ENCODE measurements at regions not wholly inside any gene's neighbourhood (a gene's known extent, or its start where the extent isn't known, plus 50 kb on each side); places are given as distances from the start of the nearest gene placed in this dataset.
A peak's percentile ranks its signal among the peaks of the same experiment; 100 is the strongest.

DNA sequence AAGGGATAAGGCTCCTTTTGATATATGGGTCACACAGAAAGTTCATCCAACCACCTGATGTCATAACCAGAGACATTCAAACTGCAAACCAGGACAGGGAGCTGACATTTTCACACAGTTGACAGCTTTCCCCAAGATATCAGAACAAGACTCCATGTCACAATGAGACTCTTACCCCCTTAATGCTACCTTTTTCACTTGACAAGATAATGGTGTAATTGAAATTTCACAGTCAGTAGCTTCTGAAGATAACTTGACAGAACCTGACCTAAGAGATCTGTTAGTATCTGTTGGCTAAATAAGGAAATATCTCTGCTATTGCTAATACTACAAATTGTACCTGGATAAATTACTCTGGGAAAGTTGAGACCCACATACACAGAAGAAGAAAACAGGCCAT is 187.3 kb downstream of the C12orf50 start:
- DNase-seq (ENCODE audit: low read depth), result no peak

DNA sequence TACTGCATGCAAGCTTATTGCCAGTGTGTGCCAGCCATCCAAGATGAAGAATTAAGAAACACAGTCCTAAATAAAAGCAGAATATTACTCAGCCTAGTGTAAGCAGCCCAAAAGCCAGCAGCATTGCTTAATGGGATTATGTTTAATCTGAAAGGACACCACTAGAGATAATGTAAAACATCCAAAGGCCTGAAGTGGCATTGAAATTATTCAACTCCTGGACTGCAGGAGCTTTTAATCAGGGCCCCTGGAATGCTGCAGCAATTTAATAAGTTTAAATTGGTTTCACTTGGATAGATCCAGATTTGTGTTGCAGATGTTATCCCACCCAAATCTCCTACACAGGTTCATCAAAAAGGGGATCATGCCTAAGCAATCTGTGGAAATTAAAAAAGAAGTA is 193.0 kb downstream of the C12orf50 start:
- DNase-seq (ENCODE audit: low read depth), result no peak

DNA sequence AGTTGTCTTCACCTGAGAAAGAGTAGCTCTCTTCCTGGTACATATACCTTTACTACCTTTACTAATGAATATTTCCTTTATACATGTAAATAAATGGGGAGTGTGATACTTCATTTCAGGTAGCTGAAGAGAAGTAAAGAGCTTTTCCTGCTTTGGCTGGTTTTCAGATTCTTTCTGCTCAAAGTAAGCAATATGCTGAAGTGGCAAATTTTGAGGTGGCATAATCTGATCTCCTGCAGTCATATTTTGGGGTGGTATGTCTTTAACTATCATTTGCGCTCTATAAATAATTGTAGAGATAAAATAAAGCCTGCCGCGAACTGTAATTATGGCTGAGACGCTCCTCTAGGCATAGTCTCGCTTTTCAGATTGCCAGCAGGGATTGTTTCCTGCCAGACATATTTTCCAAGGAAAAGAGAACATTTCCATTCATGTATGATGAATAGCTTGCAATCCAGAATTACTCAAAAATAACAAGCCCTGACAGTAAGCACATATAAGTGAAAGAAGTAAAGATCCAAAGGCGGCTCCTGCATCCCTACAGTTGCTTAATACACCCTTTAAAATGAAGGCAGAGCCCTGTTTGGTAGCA is 200.7 kb downstream of the C12orf50 start:
- no peak for DNase-seq (ENCODE audit: low read depth)

DNA sequence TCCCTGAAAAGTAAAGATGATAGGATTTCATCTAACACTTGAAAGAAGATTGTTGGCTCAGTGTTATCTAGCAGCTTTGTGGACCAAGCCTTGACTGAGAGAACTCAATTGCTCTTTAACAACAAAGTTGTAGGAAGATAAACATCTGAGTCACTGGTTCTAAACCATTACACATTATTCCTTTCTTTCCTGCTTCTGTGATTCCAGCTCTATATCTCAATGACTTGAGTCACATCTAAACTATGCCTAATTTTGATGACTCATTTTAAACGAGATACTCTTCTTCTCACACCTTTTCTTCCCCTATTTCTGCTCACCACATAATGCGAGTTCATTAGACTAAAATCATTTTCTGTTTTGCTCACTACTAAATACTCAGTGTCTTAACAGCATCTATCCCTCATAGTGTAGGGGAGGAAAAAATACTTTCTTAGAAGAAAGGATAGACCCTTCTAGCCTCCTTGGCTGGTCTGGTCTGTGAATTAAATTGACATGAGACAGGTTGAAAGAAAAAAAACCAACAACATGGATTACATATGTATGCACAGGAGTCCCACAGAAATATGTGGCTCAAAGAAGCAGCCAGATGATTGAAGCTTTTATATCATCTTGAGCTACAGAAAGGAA is 201.4 kb downstream of the C12orf50 start:
- peak; percentile 25 for DNase-seq (ENCODE audit: low read depth)

DNA sequence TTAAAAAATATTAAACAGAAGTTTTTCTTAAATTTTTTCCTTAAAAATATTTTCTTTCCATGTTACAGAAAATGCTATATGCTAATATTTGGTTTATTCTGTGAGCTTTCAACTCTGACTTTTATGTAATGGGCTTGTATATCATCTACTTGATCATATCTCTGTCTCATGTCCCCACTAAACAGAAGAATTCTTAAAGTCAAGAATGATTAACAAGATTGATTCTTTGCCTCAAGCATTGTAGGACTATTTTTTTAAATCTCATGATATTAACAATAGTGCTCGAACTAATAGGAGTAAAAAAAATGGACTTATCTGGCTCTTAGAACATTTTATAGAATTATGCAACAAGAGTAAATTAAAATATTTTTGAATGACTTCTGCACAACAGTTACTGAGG is 206.3 kb downstream of the C12orf50 start:
- no peak for DNase-seq (ENCODE audit: low read depth)

DNA sequence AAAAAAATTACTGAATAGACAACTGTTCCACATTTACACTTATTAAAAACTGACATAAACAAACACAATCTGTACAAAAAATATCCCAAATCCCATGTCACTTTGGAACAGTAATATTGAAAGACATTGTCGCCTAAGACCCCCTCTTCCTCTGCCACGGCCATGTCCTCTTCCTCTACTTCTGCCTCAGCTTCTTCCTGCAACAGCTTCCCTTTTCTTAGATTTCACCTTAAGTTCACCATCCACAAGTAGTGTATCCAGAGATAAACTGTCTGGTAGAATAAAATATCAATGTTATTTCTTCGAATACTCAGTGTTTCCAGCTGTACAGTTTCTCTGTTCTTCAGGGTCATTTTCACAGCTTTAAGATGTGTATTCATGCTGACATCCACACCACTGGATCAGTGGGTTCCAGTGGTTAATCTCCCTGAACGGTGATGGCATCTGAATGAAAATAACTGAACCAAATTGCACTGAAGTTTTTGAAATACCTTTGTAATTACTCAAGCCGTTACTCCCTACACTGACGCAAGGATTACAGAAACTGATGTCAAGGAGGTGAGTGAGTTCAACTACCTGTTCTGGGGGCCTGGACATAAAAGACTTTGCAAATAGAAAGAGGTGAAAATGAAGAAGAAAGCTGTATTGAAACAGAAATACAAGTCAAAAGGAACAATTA is 208.5 kb downstream of the C12orf50 start:
- no peak for DNase-seq (ENCODE audit: low read depth)

DNA sequence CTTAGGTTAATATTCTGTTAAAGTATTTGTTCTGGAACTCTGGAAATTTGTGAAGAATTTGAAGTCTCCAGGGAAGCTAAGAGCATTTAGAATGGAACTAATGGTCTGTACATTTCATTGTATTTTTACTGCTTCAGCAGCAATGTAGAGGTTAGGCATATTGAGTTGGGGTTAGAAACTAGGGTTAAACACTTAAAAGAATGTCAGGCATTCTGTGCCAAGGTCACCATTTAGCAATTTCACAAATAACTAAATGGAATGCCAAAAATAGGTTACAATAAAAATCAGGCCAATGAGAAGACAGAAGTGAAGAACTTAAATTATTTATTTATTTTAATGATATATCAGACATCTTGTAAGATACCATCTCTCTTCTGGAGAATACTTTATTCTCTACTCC is 210.8 kb downstream of the C12orf50 start:
- DNase-seq (ENCODE audit: low read depth), result no peak

DNA sequence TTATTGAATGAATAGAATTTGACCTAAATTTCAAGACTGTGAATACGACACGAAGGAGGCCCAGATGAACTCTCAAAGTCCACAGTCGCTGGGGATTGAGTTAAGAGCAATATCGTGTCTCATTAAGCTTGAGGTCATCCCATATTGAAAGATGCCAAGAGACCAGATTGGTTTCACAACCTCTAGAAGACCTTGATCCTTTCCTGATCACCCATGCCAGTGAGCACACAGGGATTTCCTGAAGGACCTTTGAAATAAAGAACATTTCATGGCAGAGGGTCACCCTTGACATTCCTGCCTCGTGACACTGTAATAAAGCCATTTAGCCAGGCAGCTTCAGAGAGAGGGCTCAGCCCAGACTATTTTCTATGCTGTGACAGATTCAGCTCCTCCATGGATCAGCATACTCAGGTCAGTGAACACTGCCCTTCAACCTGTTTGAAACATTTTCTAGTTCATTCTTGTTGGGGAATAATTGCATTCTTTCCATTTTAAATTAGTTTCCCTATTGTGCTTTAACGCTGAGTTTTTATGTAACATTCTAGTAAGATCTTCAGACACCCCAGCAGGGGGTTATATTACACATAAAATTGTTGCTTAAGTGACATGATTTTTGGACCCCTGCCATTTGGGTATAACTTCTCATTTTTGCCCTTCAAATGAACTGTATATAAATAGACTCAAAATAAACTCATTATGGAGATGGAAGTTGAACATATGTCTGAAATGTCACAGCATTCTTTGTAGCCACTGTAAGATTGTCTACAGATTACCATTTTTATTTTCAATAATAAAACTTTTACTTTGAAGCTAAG is 213.2 kb downstream of the C12orf50 start:
- DNase-seq (ENCODE audit: low read depth), result no peak

DNA sequence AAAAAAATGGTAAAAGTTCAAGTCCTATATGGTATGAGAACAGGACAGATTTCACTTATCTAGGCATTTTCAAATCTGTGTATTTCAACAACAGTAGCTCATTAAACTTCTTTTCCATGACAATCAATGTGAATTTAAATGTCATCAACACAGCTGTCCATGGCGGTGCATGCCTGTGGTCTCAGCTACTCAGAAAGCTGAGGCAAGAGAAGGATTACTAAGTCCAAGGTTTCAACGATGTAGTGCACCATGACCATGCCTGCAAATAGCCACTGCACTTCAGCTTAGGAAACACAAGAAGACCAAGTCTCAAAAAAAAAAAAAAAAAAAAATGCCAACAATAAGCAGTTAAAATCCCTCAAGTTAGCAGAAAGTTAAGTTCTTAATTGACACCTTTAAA is 214.6 kb downstream of the C12orf50 start:
- no peak for DNase-seq (ENCODE audit: low read depth)

DNA sequence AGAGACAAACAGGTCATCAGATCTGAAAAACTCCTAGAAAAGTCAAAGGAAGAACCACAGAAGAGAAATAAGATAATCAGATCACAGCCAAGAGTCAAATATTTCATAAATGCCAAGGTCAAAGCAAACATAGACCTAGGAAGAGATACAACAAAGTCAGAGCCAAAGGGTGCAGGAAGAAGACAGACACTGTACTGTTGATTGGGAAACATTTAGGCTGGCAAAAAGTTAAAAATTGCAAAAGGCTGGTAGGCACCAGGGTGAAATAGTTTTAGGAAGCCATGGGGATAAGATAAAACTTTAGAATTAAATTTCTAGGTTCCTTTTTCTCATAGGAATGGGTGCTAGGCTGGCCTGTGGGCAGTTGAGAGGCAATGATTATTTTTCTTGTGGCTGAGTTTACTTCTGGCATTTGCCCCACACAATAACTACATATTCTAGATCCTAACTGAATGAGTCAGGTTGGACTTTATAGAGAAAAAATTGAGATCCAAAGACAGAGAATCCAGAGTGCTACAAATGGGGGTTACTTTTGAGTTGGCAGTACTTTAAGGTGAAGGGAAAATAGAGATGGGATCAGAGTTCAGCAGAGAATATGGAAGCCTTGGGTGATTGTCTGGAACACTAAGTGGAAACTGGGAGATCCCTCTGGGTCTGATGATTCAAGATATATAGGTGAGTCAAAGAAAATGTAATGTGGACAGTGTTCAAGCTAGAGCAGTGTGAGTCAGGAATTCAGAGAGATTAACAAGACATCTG is 215.5 kb downstream of the C12orf50 start:
- peak; percentile 3 for DNase-seq (ENCODE audit: low read depth)

DNA sequence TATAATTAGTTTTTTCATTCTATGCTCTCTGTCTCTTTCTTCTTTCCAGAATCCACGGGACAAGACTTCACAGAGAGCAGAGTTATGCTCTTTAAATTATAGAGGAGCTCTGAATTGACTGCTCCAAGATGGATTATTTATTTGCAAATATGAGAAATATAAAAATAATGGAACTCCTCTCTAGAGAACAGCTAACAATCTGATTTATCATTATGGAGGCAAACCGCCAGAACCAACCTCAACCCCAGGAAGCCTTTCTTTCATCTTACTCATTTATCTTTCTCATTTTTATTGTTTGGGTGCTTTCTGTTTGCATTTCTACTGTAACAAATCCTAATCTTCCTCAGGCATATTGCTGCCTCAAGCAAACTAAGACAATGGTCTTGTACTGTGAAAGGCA is 216.5 kb downstream of the C12orf50 start:
- no peak for DNase-seq (ENCODE audit: low read depth)

DNA sequence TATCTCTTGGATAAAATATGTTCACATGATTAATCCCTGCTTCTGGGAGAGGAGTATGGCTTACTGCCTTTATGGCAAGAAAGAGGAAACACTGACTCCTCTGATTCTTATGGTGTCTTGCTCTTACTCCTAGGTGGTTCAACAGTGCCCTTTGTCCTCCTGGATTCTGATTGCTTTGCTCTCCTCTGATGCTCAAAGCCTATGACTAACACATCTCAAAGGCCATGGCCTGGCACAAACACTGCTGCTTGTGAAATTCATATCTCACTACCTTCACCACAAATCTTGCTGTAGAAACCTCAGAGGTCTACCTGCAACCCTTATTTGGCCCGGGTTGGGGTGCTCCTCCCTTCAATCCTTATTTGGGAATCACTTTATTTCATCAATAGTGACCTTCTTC is 217.2 kb downstream of the C12orf50 start:
- DNase-seq (ENCODE audit: low read depth), result no peak

DNA sequence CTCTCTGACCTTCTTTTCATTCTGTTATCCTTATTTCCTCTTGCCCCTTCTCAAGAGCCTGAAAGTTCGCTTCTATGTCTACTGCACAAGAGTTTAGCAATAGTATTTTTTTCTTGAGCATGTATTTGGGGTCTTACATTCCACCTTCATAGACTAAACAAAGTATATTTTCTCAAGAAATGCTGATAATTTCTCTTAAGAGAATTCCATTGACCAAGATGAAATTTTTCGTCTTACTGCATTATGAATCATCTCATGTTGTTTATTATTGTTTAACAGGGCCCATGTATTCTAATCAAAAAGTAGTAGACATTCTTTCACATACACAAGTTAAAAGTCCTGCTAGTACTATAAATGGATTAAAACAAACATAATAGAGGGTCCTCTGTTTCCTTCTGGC is 219.3 kb downstream of the C12orf50 start:
- DNase-seq (ENCODE audit: low read depth), result no peak

DNA sequence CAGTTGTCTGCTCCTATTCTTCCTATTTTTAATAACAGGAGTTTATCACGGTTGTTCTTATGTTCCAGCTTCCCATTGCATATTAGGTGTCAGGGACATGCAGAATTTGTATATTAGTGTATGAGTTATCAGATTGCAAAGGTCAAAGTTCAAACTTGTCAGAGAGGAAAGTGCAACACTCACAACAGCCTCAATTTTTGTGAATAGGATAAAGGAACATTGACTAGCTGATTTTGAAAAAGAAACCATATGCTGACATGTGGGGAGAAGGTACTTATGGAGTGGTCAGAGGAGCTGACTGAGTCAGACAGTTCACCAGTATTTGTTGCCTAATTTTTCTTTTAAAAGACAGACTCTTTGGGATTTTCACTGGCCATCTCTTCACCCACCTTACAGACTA is 222.1 kb downstream of the C12orf50 start:
- DNase-seq (ENCODE audit: low read depth), result no peak

DNA sequence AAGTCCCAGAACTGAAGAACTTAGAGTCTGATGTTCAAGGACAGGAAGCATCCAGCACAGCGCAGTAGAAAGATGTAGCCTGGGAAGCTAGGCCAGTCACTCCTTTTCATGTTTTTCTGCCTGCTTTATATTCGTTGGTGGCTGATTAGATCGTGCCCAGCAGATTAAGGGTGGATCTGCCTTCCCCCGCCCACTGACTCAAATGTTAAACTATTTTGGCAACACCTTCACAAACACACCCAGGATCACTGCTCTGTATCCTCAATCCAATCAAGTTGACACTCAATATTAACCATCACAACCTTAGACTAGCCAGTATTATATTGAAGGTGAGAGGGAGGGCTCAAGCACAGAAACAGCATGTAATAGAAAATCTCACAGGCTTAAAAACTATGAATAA is 222.9 kb downstream of the C12orf50 start:
- DNase-seq (ENCODE audit: low read depth), result no peak

DNA sequence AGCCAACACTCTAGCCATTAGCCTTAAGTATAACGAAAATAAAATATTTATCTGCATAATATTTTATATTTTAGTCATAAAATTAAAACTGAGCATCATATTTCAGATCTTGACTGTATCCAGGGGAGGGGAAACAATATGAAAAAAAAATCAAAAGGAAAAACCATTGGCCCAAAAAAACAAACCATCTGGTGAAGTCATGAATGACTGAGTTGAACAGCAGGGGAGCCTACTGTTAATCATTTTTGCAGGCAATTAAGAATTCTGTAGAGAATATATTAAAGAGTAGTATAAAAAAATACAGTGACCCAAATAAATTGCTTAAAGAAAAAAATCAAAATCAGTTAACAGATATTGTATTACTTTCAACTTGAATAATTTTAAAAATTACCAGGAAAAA is 224.8 kb downstream of the C12orf50 start:
- no peak for DNase-seq (ENCODE audit: low read depth)

DNA sequence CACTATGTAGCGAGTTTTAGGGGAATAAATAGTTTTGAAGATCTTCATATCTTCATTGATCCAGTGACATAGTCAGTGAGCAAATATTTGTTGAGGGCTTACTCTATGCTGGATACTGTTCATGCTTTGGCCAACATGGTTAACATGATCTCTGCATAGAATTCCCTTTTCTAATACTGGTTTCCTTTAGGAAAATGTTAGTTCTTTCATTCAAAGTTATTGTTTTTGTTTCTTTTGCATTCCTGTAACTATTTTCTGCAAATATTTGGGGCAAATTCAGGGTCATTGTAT is 226.5 kb downstream of the C12orf50 start:
- DNase-seq (ENCODE audit: low read depth), result no peak

DNA sequence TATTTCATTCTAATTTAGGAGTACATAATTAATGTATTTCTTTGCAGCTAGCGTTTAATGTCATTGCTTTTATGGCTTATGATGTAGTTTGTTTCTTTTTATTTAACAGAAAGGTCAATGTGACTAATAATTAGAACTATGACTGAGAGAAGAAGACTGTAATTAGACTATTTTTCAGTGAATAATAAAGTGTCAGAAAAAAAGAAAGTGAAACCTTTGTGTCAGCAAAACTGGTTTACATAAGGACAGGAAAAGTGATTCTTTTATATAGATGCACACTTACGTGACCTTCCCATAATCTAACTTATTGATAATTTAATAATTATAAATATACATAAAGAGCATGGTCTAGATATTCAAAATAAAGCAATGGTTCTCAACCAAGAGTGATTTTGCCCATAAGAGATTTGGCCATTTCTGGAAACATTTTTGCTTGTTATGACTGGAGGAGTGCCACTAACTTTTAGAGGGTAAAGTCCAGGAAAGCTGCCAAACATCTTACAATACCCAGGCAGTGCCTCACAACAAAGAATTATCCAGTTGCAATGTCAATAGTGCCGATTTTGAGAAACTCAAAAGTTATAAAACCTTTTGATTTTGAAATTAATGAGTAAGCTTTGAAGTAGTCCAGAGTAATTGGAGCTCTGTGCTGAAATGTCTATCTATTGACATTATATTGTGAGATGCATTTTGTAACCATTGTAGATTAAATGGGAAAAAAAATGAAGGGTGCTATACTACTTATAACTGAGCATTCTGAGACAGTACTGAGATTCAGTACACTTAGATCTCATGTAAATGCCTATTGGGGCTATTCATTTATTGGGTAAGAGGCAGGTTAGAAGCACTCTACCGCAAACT is 227.1 kb downstream of the C12orf50 start:
- no peak for DNase-seq (ENCODE audit: low read depth)

DNA sequence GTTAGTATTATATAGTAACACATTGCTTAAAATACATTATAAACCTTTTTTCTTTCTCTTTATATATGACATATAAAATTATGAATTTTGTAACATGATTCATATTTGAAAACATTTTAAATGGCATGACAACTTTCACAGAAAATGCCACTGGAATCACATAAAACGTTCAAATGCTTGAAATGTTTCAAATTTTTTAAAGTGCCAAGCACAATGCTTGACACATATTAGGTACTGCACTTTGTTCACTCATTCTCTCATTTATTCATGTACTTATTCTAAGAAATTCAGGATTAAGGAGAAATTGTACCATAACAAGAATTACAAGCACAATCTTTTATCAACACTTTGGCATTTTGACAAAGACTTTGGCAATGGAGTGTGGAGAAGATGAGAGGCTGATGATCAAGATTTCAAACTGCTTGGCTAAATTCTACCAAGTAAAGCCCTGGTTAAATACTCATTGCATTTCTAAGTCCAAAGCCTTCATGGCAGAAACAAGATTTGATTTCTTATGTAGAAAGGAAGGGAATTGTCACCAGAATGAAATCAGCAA is 232.2 kb downstream of the C12orf50 start:
- no peak for DNase-seq (ENCODE audit: low read depth)

DNA sequence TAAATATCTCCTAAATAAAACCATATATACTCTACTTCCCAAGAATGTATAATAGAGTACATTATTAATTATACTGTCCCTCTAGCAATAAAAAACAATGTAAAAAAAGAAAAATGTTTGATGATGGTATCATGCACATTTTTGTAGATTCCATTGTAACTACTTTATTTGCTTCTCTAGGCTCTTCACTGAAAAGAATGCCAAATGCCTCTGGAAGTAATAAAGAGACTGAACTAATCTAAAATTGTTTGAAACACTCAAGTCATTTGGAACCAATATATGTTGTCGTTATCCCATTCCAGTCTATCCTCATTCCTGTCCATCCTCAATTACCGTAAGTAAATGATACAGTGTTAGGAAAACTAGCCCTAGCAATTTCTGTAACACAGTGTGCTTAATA is 233.6 kb downstream of the C12orf50 start:
- DNase-seq (ENCODE audit: low read depth), result no peak

DNA sequence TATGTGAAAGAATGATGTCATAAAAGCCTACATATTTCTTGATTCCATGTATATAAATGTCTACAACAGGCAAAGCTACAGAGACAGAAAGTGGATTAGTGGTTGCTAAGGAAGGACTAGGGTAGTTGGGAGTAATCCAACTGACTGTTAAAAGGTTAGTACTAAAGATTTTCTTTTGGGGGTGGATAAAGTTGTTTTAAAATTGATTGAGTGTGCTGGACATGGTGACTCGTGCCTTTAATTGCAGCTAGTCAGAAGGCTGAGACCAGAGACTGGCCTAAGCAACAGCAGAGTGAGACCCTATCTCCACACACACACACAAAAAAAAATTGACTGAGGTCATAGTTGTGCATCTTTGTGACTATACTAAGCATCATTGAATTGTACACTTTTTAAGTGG is 234.3 kb downstream of the C12orf50 start:
- DNase-seq (ENCODE audit: low read depth), result no peak

All from RPMI7951 (cell line).